SK-N-SH (cell line): ENCODE measurements at regions not wholly inside any gene's neighbourhood (a gene's known extent, or its start where the extent isn't known, plus 50 kb on each side); places are given as distances from the start of the nearest gene placed in this dataset.

Source experiments
- EP300 ChIP-seq, 2 experiments: IDR thresholded peaks; 2 replicates each; pipeline versions ENCODE4 v1.4.0 to v1.6.1; 2012; ENCODE audit warnings: borderline replicate concordance in 1 of 2, low read depth in 1 of 2, low read length in 1 of 2
- EZH2phosphoT487 ChIP-seq: fragments of 200-600 bp; sonication (generic); IDR thresholded peaks from 2 replicates; pipeline ENCODE4 v1.6.1; 2017; ENCODE audit warnings: low read depth, mixed run types, mild to moderate bottlenecking, antibody characterized with exemption, moderate library complexity, borderline replicate concordance
- FOXJ3 ChIP-seq: sonication (generic); formaldehyde crosslinking; IDR thresholded peaks from 2 replicates; pipeline ENCODE4 v1.5.1; 2020; ENCODE audit warnings: mild to moderate bottlenecking, missing genetic modification reagents
- POLR2AphosphoS5 ChIP-seq: IDR thresholded peaks from 2 replicates; pipeline ENCODE4 v1.6.1; 2012; ENCODE audit warnings: low read depth, low read length
- RFX5 ChIP-seq: IDR thresholded peaks from 2 replicates; pipeline ENCODE4 v1.6.1; 2012; ENCODE audit warnings: mild to moderate bottlenecking, improper control_type of control experiment, low read length
- RXRA ChIP-seq: IDR thresholded peaks from 2 replicates; pipeline ENCODE4 v1.4.0; 2012; ENCODE audit warnings: low read depth, mild to moderate bottlenecking, borderline replicate concordance
- TF ChIP-seq, protein P1 (sequence below): fragments of 200-600 bp; sonication (generic); IDR thresholded peaks from 2 replicates; pipeline ENCODE4 v1.6.1; 2017; ENCODE audit warnings: antibody characterized with exemption, mild to moderate bottlenecking, moderate library complexity
- TF ChIP-seq, protein P2 (sequence below): IDR thresholded peaks from 2 replicates; pipeline ENCODE4; 2012

DNA sequence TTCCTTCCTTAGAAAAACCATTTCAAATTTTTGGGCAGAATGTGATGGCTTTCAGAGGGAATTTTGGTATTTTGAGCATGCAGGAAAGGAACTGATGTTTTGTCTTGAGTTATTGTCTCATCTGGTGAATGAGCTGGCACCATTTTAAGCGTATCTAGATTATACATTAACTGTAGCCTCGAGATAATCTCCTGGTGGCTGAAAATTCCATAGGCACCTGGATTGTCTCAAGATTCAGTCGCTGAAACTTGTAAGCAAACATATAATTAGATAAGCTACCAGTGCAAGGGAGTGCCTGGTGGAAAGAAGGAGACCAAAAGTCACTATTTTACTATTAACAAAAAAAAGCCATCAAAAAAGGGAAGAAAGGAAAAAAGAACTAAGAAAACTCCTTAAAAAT is 687.8 kb upstream of the DDX18 start:
- TF ChIP-seq, protein P1, sequence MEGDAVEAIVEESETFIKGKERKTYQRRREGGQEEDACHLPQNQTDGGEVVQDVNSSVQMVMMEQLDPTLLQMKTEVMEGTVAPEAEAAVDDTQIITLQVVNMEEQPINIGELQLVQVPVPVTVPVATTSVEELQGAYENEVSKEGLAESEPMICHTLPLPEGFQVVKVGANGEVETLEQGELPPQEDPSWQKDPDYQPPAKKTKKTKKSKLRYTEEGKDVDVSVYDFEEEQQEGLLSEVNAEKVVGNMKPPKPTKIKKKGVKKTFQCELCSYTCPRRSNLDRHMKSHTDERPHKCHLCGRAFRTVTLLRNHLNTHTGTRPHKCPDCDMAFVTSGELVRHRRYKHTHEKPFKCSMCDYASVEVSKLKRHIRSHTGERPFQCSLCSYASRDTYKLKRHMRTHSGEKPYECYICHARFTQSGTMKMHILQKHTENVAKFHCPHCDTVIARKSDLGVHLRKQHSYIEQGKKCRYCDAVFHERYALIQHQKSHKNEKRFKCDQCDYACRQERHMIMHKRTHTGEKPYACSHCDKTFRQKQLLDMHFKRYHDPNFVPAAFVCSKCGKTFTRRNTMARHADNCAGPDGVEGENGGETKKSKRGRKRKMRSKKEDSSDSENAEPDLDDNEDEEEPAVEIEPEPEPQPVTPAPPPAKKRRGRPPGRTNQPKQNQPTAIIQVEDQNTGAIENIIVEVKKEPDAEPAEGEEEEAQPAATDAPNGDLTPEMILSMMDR, result no peak
- TF ChIP-seq POLR2AphosphoS5, result no peak
- TF ChIP-seq EP300 (IDR thresholded peaks at IDR 0.05; ENCODE audit: borderline replicate concordance in 1 of 2, low read depth in 1 of 2, low read length in 1 of 2), result no peak
- no peak for TF ChIP-seq FOXJ3
- no peak for TF ChIP-seq RXRA
- TF ChIP-seq EZH2phosphoT487, result no peak
- TF ChIP-seq, protein P2, sequence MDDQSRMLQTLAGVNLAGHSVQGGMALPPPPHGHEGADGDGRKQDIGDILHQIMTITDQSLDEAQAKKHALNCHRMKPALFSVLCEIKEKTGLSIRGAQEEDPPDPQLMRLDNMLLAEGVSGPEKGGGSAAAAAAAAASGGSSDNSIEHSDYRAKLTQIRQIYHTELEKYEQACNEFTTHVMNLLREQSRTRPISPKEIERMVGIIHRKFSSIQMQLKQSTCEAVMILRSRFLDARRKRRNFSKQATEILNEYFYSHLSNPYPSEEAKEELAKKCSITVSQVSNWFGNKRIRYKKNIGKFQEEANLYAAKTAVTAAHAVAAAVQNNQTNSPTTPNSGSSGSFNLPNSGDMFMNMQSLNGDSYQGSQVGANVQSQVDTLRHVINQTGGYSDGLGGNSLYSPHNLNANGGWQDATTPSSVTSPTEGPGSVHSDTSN, result no peak
- TF ChIP-seq RFX5, result no peak
